ENCODE measurements at regions not wholly inside any gene's neighbourhood (a gene's known extent, or its start where the extent isn't known, plus 50 kb on each side); places are given as distances from the start of the nearest gene placed in this dataset.

GRCh38 chr12:123085730-123086487, 65.0 kb downstream of the PITPNM2 start:
- no peak overlapping the region for H3K4me3 ChIP-seq (ENCODE audit: low read length)
- TF ChIP-seq ZNF274 (IDR thresholded peaks at IDR 0.05; ENCODE audit: low read depth, low read length), result no peak

- no peak overlapping the region for H3K4me3 ChIP-seq (ENCODE audit: low read length)
- no peak for TF ChIP-seq ZNF274 (IDR thresholded peaks at IDR 0.05; ENCODE audit: low read depth, low read length)
These were observed 65.8 kb downstream of the PITPNM2 start for GRCh38 chr12:123085066-123085465.

- peak overlapping the region; percentile 19; the same call in 1 of the 2 replicates for H3K4me3 ChIP-seq (ENCODE audit: low read length)
- TF ChIP-seq ZNF274 (IDR thresholded peaks at IDR 0.05; ENCODE audit: low read depth, low read length), result no peak
These were observed 67.0 kb downstream of the PITPNM2 start for GRCh38 chr12:123083661-123084571.

- no peak overlapping the region for H3K4me3 ChIP-seq (ENCODE audit: low read length)
- TF ChIP-seq ZNF274 (IDR thresholded peaks at IDR 0.05; ENCODE audit: low read depth, low read length), result no peak
These were observed 70.3 kb downstream of the PITPNM2 start for GRCh38 chr12:123080634-123081033.

DNA sequence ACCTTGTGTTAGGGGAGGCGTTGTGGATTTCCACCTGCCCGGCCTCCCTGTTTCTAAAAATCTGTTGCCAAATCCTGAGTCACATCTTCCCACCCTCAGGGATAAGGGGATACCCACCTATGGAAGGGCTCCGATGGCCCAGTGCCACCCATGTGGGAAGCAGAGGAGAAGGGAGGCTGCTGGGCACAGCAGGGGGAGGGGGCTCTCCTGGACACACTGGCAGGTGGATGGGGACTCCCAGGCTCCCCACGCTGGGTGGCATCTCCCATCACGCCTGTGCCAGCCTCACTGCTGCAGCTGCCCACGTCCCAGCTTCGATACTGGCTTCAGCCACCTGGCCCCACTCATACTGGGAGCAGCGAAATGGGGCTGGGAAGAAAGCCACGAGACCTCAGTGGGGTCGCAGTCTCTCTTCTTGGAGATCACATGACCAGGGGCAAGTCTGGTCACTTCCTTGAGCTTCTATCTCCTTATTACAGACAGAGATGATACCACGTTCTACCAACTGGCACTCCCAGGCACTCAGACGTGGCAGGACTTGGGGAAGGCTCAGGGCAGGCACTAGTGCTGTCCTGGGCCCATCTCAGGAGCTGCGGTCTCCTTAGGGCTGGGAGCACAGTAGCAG, 72.2 kb downstream of the PITPNM2 start:
- no peak for TF ChIP-seq ZNF274 (IDR thresholded peaks at IDR 0.05; ENCODE audit: low read depth, low read length)

DNA sequence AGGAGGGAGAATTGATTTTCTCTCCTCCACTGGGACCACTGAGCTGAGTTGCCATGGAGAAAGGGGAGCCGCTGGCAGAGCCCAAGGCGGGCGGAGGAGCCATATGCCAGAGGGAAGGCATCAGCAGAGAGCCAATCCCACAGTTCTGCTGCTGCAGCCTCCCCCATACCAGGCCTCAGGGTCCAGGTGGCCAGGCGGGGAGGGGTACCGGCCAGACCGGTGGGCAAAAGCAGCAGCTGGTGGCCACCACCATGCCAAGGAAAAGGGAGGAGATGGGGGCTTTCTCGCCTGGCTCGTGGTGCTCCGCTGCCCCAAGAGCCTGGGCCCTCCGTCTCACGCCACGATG, 72.8 kb downstream of the PITPNM2 start:
- H3K4me3 ChIP-seq (ENCODE audit: low read length), result no peak overlapping the region
- no peak for TF ChIP-seq ZNF274 (IDR thresholded peaks at IDR 0.05; ENCODE audit: low read depth, low read length)

More for the DNA sequence above, 72.2 kb downstream of the PITPNM2 start:
- H3K4me3 ChIP-seq (ENCODE audit: low read length), result no peak overlapping the region

DNA sequence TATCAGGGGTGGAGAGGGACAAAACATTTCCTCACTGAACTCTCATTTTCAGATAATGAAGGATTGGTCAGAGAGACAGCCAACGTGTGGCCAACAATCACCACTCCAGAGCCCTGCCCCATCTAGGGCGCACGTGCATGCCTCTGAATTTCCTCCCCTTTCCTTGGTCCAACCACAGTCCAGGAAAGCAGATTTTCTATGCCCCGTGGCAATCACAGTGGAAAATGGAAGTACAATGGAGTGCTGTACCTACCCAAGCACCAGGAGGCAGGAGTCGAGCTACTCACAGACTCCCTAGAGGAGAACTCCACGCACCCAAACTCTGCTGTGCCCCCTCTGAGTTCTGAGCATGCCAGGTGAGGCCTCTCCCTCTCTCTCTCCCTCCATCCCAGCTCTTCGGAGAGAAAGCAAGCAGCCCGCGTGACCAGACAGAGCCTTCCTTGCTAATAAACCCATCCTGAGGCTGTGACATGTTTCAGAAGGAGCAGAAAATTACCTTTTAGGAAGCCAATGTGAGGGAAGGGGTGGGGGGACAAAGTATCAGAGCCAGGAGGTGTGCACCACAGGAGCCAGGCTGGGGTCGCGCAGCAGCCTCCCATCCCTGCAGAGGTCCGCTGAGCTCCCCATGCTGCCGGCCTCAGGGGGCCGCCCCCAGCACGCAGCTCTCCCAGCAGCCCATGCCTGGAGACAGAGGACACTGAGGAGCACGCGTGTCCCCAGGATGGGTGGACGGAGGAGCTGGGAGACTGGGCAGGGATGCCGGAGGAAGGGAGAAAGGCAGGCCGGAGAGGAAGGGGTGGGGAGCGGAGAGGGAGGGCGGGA, 73.4 kb downstream of the PITPNM2 start:
- no peak overlapping the region for H3K4me3 ChIP-seq (ENCODE audit: low read length)
- no peak for TF ChIP-seq ZNF274 (IDR thresholded peaks at IDR 0.05; ENCODE audit: low read depth, low read length)

GRCh38 chr12:123076604-123077297, 74.1 kb downstream of the PITPNM2 start:
- H3K4me3 ChIP-seq (ENCODE audit: low read length), result no peak overlapping the region
- no peak for TF ChIP-seq ZNF274 (IDR thresholded peaks at IDR 0.05; ENCODE audit: low read depth, low read length)

DNA sequence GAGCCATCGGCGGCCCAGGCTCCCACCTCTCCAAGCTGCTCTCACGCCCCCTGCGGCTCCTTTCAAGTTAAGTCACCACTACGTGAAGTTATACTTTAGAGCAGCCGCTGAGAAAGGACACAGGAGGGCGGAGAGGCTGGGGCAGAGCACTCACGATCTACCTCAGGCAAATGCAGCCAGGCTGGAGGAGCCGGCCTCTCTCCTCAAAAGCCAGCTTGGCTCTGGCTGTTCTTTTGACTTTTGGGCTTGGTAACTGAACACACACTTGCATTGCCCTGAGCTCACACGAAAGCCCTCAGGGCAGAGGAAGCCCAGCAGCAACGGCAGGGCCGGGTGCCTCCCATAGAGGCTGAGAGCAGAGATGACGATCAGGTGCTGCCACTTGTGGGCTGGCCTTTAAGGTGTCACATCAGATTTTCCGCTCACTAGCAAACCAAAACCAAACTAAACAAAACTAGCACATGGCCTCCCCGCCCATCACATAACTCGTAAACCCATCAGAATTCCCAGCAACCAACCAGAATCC, 75.2 kb downstream of the PITPNM2 start:
- no peak overlapping the region for H3K4me3 ChIP-seq (ENCODE audit: low read length)

GRCh38 chr12:123075087-123075645, 75.7 kb downstream of the PITPNM2 start:
- H3K4me3 ChIP-seq (ENCODE audit: low read length), result no peak overlapping the region
- TF ChIP-seq ZNF274 (IDR thresholded peaks at IDR 0.05; ENCODE audit: low read depth, low read length), result no peak

More for the DNA sequence above, 75.2 kb downstream of the PITPNM2 start:
- no peak for TF ChIP-seq ZNF274 (IDR thresholded peaks at IDR 0.05; ENCODE audit: low read depth, low read length)

GRCh38 chr12:123073962-123074801, 76.7 kb downstream of the PITPNM2 start:
- no peak for TF ChIP-seq ZNF274 (IDR thresholded peaks at IDR 0.05; ENCODE audit: low read depth, low read length)
- no peak overlapping the region for H3K4me3 ChIP-seq (ENCODE audit: low read length)

DNA sequence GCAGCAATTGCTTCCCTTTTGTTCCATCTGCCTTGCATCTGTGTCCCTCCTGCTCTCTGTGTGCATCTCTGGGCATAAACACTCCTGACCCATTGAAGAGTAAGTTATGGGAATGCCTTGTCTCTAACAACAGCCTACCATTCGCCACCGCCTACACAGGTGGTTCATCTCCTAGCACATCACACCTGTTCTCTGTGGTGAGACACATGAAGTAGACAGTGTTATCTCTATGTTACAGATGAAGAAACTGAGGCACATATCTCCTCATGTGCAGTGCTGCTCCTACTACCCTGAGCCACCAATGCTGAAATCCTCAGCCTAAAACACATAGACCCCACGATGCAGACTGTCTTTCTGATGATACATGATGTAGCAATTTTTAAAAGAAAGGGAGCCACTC, 77.6 kb downstream of the PITPNM2 start:
- no peak for TF ChIP-seq ZNF274 (IDR thresholded peaks at IDR 0.05; ENCODE audit: low read depth, low read length)
- H3K4me3 ChIP-seq (ENCODE audit: low read length), result no peak overlapping the region

Measured in GM08714 (cell line).